T-helper 2 cell treated with Interferon-gamma antibody and Interleukin-4, amounts not matched to agents 100 ng/mL and 5 ng/mL, for 36 hours (primary cell): ENCODE measurements at regions not wholly inside any gene's neighbourhood (a gene's known extent, or its start where the extent isn't known, plus 50 kb on each side); places are given as distances from the start of the nearest gene placed in this dataset.
"Not testable (repeated sequence)": the region's sequence is repeated elsewhere in the genome, so short reads cannot be mapped to it uniquely, and the experiment has no call there.

Experiments
- intact Hi-C: fragments of 100-400 bp; cut with micrococcal nuclease; formaldehyde crosslinking; loops from one replicate; pipeline ENCODE4 v1.15.1; 2023

DNA sequence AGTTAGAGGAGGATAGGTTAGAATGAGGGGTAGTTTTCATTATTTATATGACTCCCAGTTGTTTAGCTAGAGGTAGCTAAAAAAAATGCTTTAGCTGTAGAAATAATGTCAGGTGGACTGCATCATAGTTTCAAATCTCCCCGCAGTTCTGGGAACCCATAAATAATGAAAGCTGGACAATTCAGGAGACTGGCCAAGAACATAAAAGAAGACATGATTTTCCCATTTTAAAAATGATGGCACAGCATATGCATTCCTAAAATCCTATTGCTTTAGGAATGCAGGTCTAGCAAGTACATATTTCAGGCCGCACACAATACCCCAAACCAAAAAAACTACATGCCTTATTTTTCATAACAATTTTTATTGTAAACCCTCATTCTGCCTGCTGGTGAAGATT, 143.3 kb downstream of the CTH start:
- intact Hi-C loops: no loop called here

DNA sequence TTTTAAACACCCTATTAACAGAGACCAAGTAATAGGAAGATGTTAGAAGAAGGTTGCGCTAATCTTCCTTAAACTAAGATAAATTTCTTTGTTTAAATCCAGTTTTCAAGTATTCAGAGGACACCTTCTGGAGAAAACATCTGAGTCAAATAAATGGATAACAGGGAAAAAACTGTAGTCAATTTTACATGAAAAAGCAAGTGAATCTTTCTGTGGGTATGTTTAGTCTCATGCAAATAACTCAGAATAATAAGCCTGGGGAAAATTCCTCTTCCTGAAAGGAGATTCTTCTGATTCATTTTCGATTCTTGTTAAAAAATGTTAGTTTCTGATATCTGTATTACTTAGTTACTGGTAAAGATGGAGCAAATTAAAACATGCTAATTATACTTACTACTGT, 145.5 kb downstream of the CTH start:
- intact Hi-C loops: no loop called here

DNA sequence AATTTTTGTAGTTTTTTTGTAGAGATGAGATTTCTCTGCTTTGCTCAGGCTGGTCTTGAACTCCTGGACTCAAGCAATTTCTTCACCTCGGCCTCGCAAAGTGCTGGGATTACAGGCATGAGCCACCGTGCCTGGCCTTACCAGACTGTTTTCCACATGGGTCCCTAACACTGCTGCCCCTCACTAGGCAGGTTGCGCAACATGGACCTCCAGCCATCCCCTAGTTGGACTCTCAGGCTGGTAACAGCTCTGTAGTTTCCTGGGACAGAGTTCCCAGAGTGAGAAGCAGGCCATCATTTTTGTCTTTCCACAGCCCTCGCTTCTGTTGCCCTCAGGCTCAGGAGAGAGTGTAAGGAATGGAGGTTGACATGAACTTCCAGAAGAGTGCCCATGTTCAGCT, 156.1 kb downstream of the CTH start:
- intact Hi-C loops: no loop called here

DNA sequence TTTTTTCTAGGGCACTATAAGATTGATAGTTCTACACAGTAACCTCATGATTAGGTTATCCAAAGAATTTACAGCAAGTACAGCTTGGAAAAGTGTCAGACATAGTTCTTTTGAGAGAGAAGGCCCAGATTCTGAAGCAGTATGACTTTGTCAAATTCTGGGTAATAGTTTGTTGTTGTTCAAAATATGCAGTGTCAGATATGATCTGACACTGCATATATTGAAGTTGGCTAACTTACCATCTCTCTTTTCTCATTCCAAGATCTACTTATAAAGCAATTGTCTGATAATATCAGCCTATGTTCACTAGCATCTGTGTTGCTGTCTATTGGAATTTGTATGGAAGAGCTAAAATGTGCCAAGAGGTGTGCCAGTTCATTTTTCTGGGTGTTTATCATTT, 160.1 kb downstream of the CTH start:
- intact Hi-C loops: no loop called here

DNA sequence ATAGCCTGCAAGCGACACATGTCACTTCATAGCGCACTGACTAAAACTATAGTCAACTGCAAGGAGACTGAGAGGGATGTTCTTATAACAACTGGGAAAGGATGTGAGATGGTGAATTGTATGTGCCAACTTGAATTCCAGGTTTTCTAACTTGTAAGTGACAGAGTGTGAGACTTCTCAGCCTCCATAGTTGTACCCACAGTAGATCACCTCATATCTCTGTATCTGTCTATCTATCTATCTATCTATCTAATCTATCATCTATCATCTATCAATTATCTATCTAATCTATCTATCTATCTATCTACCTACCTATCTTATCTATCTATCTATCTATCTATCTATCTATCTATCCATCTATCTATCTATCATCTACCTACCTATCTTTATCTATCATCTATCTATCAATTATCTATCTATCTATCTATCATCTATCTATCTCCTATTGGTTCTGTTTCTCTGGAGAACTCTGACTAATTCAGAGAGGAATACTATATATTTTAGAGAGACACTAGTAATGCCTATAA, 162.3 kb downstream of the CTH start:
- intact Hi-C loops: no loop called here

DNA sequence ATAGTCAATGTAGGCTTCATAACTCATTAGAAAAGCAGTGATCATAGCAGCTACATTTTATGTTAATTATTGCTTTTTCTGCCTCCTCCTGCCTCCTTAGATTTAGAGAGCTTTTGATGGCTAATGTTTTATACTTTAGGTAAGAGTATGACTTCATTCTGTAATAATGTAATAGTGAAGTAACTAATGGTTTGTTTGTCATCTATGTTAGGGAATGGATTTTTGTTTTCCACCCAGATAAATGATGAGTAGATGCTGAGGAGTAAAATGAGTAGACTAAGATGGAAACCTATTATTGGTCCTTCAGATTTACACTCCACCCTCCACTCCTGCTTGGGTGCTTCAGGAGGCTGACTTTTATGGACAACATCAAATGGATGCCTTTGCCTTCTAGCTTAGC, 170.6 kb downstream of the CTH start:
- intact Hi-C loops: no loop called here

DNA sequence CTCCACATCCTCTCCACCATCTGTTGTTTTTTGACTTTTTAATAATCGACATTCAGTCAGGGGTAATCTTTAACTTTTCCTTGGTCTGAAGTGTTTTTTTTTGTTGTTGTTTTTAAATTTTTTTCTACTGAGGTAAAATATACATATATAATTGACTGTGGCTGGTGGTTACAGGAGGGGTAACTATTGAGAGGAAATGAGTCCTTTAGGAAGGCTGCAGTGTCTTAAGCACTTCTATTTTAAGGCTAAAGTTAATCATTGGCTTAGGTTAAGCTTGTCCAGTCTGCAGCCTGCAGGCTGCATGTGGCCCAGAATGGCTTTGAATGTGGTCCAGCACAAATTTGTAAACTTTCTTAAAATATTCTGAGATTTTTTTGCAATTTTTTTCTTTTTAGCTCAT, 172.5 kb downstream of the CTH start:
- intact Hi-C loops: no loop called here

DNA sequence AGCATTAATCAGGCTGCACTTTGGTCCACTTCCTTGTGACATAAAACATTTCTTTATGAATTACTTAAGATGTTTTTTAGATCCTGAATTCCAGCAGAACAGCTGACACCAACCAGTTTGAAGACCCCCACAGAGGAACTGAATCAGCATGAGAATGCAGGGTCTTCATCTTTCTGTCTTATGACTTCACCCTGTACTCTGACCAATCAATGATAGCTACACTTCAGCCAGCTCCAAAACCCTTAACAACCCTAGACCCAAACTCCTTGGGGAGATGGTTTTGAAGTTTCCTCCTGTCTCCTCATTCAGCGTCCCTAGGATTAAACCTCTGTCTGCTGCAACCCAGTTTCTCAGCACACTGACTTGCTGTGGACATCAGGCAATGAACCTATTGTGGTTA, 175.0 kb downstream of the CTH start:
- intact Hi-C loops: no loop called here

DNA sequence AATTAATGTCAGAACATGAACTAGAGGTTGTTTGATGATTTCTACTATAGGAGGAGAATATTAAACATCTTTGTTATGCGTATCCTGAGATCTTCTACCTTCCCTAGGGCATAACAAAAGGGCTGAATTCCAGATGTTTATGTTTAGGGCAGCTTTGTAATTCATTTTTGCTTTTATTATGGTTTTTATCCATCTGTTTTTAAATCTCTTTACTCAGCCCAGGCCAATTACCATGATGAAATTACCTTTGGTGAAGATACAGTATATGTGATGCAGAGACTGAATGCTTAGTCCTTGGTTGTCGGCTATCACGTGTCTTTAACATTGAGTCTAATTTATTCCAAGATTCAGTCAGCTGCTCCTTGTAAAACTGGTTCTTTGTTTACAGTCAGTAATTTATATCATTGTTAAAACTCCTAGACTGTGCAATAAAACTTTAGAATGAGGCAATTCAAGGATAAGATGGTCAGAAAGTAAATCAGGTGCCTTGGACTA, 176.9 kb downstream of the CTH start:
- intact Hi-C loops: no loop called here

DNA sequence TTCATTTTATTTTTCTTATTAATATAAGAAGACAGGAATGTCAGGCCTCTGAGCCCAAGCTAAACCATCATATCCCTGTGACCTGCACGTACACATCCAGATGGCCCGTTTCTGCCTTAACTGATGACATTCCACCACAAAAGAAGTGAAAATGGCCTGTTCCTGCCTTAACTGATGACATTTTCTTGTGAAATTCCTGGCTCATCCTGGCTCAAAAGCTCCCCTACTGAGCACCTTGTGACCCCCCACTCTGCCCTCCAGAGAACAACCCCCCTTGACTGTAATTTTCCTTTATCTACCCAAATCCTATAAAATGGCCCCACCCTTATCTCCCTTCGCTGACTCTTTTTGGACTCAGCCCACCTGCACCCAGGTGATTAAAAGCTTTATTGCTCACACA, 182.5 kb downstream of the CTH start:
- intact Hi-C loops: not testable (repeated sequence)

DNA sequence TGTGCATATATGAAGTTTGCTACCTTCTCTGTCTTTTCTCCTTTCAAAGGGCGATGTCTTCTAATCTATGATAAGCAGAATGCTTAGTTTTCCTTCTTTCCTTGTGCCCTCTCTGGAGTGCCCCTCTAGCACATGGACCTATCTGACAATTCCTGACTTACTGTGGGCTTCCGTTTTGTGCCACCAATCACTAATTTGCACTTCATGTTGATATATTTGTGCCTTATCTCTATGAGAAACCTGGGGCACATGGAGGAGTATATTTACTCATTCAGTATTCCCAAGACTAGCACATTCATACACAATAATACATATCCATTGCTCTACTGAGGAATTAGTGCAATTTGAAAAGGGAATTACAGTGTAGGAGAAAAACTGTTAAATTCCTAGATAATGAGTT, 197.7 kb downstream of the CTH start:
- intact Hi-C loops: no loop called here

DNA sequence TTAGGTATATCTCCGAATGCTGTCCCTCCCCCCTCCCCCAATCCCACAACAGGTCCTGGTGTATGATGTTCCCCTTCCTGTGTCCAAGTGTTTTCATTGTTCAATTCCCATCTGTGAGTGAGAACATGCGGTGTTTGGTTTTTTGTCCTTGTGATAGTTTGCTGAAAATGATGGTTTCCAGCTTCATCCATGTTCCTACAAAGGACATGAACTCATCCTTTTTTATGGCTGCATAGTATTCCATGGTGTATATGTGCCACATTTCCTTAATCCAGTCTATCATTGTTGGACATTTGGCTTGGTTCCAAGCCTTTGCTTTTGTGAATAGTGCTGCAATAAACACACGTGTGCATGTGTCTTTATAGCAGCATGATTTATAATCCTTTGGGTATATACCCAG, 199.1 kb downstream of the CTH start:
- intact Hi-C loops: not testable (repeated sequence)

DNA sequence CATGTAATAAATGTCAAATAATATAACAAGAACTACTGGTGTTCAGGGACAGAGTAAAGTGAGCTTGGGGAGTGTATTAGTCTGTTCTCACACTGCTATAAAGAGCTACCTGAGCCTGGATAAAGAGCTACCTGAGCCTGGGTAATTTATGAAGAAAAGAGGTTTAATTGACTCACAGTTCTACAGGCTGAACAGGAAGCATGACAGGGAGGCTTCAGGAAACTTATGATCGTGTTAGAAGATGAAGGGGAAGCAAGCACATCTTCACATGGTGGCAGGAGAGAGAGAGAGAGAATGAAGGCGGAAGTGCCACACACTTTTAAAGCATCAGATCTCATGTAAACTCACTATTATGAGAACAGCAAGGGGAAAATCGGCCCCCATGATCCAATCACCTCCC, 205.9 kb downstream of the CTH start:
- intact Hi-C loops: no loop called here

DNA sequence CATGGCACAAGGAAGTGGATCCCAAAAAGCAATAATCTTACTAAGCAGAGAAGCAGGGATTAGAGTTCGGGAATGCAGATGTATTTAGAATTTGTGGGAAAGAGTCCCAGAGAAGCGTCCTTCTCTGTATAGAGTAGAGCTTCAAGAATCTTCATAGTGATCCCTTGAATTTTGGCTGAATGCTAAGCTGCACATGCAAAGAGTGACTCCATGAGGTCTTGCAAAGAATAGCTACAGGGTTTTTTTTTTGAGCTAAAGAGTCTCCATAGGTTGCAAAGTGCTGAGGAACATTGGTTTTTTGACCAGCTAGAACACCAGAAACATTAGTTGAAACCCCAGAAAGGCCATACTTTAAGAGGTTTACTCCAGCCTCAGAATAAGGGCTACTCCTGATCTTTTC, 206.7 kb downstream of the CTH start:
- intact Hi-C loops: no loop called here

DNA sequence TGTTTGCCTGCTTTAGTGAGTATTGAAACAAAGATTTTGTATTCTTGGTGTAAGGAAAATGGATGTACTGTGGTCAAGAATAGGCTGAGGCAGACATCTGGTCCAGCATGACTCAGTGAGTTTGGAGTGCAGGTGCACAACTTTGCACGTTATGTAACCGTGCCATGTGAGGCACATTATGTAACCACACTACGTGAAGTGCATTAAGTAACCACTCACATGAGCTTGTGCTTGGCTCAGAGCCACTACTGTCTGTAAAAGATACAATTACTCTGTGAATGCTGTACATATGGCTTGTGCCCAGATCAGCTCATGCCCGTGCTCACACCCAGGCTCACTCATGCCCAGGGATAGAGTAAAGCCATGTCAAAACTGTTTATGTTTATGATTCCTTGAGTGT, 216.8 kb downstream of the CTH start:
- intact Hi-C loops: no loop called here

DNA sequence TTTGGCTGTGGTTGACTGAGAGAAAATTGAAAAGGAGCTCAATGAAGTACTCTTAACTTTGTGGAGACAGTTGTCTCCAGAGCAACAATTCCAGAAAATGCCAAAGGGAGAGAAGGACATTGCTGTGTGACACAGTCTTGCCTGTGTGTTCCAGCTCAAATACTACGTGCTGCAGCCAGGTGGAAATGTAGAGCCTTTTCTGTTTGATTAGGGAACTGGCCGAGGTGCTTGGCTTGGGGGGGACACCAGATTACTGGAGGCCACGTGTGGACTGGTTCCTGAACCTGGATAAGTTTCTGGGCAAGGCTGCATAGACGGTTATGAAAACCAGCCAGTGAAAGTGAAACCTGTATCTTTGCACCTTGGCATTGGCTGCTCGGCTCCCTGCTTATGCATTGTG, 217.9 kb downstream of the CTH start:
- intact Hi-C loops: no loop called here

DNA sequence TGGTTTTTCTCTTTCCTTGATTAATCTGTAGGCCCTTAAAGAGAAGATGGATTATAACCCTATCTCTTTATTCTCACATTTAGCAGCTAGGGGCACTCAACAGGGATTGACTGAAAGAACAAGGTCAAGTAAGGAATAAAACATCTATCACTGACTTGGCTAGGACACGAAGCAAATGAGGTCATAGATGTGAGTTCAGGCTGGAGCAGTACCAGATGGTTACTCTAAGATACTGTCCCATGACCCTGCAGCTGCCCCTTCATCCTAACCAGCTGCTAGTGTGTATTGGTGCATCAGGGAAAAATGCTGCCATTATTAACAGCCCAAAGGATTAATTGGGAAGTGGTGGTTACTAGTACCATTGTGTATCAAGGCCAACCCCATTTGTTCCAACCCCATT, 221.9 kb downstream of the CTH start:
- intact Hi-C loops: no loop called here

DNA sequence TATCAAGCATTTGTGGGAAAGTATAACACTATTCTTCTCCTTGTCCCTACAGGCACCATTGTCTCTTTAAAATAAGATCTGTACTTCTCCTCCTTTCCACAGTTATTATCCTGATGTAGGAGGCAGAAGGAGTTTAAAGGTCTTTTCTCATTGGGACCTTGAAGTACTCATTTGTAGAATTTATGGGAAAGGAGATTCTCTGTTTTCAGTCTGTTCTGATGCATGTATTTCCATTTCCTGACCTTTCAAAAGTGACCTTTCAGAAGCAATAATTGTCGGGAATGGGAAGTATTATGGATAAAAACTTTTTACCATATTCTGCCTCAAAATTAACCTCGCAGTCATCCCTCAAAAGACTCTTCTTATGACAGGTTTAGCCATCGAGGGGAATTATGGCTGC, 224.8 kb downstream of the CTH start:
- intact Hi-C loops: no loop called here

DNA sequence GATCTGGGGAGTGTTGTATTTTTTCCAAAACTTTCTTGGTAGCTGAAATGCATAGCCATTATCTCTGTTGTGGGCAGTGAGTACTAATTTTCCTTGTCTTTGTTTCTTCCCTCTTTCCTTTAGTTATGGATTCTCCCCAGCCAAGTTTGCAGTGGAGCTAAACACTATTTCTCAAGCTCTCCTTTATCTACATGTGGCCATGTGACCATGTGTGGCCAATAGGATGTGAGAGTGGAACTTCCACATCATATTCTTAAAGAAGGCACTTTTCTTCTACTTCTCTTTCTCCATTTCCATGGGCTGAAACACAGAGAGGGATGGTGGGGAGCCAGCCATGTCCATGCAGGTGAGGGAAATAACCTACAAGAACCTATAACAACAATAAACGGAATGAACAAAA, 230.8 kb downstream of the CTH start:
- intact Hi-C loops: no loop called here

DNA sequence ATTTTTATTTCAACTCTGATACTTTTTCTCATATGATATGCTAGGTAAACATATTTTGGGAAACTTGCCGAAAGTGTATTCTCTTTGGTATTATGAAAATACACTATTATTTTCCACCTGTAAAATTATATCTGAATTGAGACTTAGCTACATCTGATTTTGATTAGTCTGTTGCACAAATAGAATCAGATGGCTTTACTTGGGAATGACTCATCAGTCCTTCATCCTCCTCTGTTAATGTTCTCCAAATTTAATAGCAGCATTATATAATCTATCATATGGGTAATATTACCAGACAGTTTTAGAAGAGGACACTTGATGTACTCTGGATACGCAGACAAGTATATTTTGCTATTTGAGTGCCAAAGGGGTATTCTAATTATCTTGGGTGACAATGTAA, 245.3 kb downstream of the CTH start:
- intact Hi-C loops: no loop called here

DNA sequence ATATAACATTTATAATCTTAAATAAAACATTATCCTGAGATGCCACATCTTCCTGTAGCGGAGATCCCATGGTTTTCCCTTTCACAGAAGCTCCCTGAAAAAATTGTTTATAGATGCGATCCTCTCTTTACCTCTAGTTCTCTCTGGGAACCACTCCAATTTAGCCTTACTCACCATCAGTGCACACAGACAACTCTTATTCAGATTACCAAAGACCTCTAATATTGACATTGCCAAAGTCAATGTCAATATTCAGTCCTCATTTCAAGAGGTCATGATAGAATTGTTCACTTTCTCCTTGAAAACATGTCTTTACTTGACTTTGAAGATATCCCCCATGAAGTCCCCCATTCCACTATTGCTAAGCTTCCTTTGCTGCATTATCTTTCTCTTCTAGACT, 248.8 kb downstream of the CTH start:
- intact Hi-C loops: no loop called here

DNA sequence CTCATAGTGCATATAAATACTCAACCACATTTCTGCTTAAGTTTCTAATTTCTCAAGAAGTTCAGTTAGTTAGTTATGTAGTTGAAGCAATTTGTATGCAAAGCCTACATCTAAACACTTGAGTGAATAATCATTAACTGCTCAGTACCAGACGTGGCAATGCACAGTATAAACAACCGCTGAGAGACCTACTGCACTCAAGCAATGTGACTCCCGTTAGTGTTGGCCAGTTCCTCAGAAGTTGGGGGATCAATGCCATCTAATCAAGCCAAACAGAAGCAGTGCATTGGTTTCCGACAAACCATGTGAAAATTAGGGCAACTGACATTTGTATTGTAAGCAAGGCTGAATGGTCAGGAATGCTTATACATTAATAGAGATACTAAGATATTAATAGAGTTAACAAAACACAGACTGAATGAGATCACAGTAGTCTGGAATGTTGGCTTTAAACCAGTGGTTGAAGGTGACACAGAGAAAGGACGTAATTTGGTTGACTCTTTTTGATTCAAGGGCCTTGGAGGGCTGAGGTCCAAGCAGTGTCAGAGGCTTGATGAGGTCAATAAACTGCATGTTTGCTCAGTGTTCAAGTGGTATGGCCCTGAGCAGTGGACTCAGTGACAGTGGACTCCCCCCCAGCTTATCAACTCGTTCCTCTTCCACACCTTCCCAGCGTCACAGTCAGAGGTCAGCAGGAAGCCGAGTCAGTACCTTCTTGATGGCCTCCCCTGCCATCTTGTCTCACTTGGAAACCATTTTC, 255.5 kb downstream of the CTH start:
- intact Hi-C loops: no loop called here

DNA sequence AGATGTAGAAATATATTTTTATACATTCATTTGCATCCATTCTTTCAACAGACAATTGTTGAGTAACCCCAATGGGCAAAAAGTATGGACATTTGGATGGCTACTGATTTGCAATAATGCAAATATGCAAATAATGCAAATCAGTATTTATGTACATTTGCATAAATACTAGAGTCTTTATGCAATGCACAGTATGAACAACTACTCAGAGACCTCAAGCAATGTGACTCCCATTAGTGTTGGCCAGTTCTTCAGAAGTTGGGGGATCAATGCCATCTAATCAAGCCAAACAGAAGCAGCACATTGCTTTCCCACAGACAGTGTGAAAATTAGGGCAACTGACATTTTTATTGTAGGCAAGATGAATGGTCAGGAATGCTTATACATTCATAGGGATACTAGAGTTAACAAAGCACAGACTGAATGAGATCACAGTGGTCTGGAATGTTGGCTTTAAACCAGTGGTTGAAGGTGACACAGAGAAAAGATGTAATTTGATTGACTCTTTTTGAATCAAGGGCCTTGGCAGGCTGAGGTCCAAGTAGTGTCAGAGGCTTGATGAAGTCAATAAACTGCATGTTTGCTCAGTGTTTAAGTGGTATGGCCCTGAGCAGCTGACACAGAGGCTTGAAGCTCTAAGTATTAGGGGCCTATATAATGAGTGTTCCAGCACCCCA, 256.6 kb downstream of the CTH start:
- intact Hi-C loops: no loop called here
